Hepatocyte (in vitro differentiated cells): ENCODE measurements at regions not wholly inside any gene's neighbourhood (a gene's known extent, or its start where the extent isn't known, plus 50 kb on each side); places are given as distances from the start of the nearest gene placed in this dataset.

Experiments used
- DNase-seq: peaks from one replicate; pipeline ENCODE4 v3.0.0-alpha.2; 2016; ENCODE audit warnings: low spot score
- H2AFZ ChIP-seq: fragments of 200-600 bp; sonication (generic); 2 replicates; pipeline ENCODE4 v1.6.0; 2016; ENCODE audit warnings: antibody characterized with exemption, mild to moderate bottlenecking
- H3K27ac ChIP-seq: fragments of 200-600 bp; sonication (generic); 2 replicates; pipeline ENCODE4 v1.5.1; 2016; ENCODE audit warnings: mild to moderate bottlenecking
- H3K27me3 ChIP-seq: fragments of 200-600 bp; sonication (generic); 2 replicates; pipeline ENCODE4 v1.6.1; 2016
- H3K36me3 ChIP-seq: fragments of 200-600 bp; sonication (generic); replicated peaks from 2 replicates; pipeline ENCODE4 v1.5.1; 2016; ENCODE audit warnings: low read depth; ENCODE audit not compliant: insufficient read depth
- H3K4me1 ChIP-seq: fragments of 200-600 bp; sonication (generic); 2 replicates; pipeline ENCODE4 v1.5.1; 2016; ENCODE audit warnings: mild to moderate bottlenecking, moderate library complexity; ENCODE audit not compliant: insufficient read depth
- H3K4me2 ChIP-seq: fragments of 200-600 bp; sonication (generic); 2 replicates; pipeline ENCODE4 v1.6.0; 2016
- H3K4me3 ChIP-seq: fragments of 200-600 bp; sonication (generic); 2 replicates; pipeline ENCODE4 v1.5.1; 2016; ENCODE audit warnings: mild to moderate bottlenecking
- H3K79me2 ChIP-seq: fragments of 200-600 bp; sonication (generic); 2 replicates; pipeline ENCODE4 v1.6.0; 2017; ENCODE audit warnings: mild to moderate bottlenecking
- H3K9me2 ChIP-seq: fragments of 200-600 bp; sonication (generic); replicated peaks from 2 replicates; pipeline ENCODE4 v1.6.0; 2017; ENCODE audit warnings: mild to moderate bottlenecking; ENCODE audit not compliant: insufficient read depth
- H3K9me3 ChIP-seq: fragments of 200-600 bp; sonication (generic); 2 replicates; pipeline ENCODE4 v1.5.1; 2016; ENCODE audit warnings: low read depth, mild to moderate bottlenecking
- H4K20me1 ChIP-seq: fragments of 200-600 bp; sonication (generic); 2 replicates; pipeline ENCODE4 v1.6.0; 2016; ENCODE audit warnings: mild to moderate bottlenecking; ENCODE audit not compliant: insufficient read depth, poor library complexity, severe bottlenecking
- CTCF ChIP-seq: fragments of 200-600 bp; sonication (generic); IDR thresholded peaks from 2 replicates; pipeline ENCODE4 v1.5.1; 2016; ENCODE audit warnings: antibody characterized with exemption, mild to moderate bottlenecking; ENCODE audit not compliant: poor library complexity
- EZH2 ChIP-seq: fragments of 200-600 bp; sonication (generic); IDR thresholded peaks from 2 replicates; pipeline ENCODE4 v1.6.1; 2016; ENCODE audit warnings: antibody characterized with exemption, mild to moderate bottlenecking, borderline replicate concordance
- EZH2phosphoT487 ChIP-seq: fragments of 200-600 bp; sonication (generic); IDR thresholded peaks from one replicate; pipeline ENCODE4 v1.6.1; 2018; ENCODE audit warnings: antibody characterized with exemption, mild to moderate bottlenecking, low read depth, moderate library complexity; ENCODE audit not compliant: unreplicated experiment, severe bottlenecking
- WGBS: methylation state at CpG from one replicate; pipeline ENCODE4 v1.1.6; 2016; ENCODE audit warnings: low lambda C conversion rate; ENCODE audit errors: missing lambda C conversion rate; 5-methylcytosine and 5-hydroxymethylcytosine counted together

- whole genome bisulfite sequencing: 87% methylated on average over 4 of the region's 4 CpGs
- Histone ChIP-seq H2AFZ (no peak overlapping the region), H3K79me2 (no peaks in the 10 kb centered on the region), H3K36me3 (no peaks in the 10 kb centered on the region), H3K4me1 (no peaks in the 10 kb centered on the region), H3K27me3 (no peaks in the 10 kb centered on the region), H3K4me2 (no peak overlapping the region), H3K27ac (no peak overlapping the region), H3K4me3 (no peak overlapping the region), H4K20me1 (no peaks in the 10 kb centered on the region), H3K9me3 (no peaks in the 10 kb centered on the region), H3K9me2 (no peaks in the 10 kb centered on the region)
- no peak for TF ChIP-seq EZH2phosphoT487
- TF ChIP-seq EZH2: no peak
- no peak for TF ChIP-seq CTCF
- DNase-seq: no peak
Observed at GRCh38 chr2:211144974-211145665, 588.7 kb downstream of the CPS1 start.

GRCh38 chr2:211149731-211150130 lies 593.3 kb downstream of the CPS1 start:
- H3K36me3 ChIP-seq: no peaks in the 10 kb centered on the region
- WGBS: 91% methylated on average over 3 of the region's 3 CpGs

GRCh38 chr2:211157211-211157610 lies 600.8 kb downstream of the CPS1 start:
- no peaks in the 10 kb centered on the region for H3K27me3 ChIP-seq
- no peak overlapping the region for H3K4me3 ChIP-seq

More at GRCh38 chr2:211149731-211150130, 593.3 kb downstream of the CPS1 start:
- H3K4me2 ChIP-seq: no peak overlapping the region
- H2AFZ ChIP-seq: no peak overlapping the region
- no peak for DNase-seq
- no peak overlapping the region for H3K4me3 ChIP-seq
- no peak for TF ChIP-seq EZH2
- TF ChIP-seq EZH2phosphoT487: no peak
- TF ChIP-seq CTCF: no peak
- no peaks in the 10 kb centered on the region for H3K9me3 ChIP-seq
- no peak overlapping the region for H3K27ac ChIP-seq
- no peaks in the 10 kb centered on the region for H3K9me2 ChIP-seq
- H4K20me1 ChIP-seq: no peaks in the 10 kb centered on the region
- no peaks in the 10 kb centered on the region for H3K27me3 ChIP-seq
- H3K79me2 ChIP-seq: no peaks in the 10 kb centered on the region
- H3K4me1 ChIP-seq: no peaks in the 10 kb centered on the region

More at GRCh38 chr2:211157211-211157610, 600.8 kb downstream of the CPS1 start:
- no peak for DNase-seq
- Histone ChIP-seq H4K20me1 (no peaks in the 10 kb centered on the region), H3K79me2 (no peaks in the 10 kb centered on the region), H2AFZ (no peak overlapping the region), H3K4me1 (no peaks in the 10 kb centered on the region), H3K9me2 (no peaks in the 10 kb centered on the region), H3K9me3 (no peaks in the 10 kb centered on the region), H3K27ac (no peak overlapping the region), H3K36me3 (no peaks in the 10 kb centered on the region), H3K4me2 (no peak overlapping the region)
- no peak for TF ChIP-seq EZH2
- TF ChIP-seq EZH2phosphoT487: no peak
- no peak for TF ChIP-seq CTCF
